ENCODE measurements at regions not wholly inside any gene's neighbourhood (a gene's known extent, or its start where the extent isn't known, plus 50 kb on each side); places are given as distances from the start of the nearest gene placed in this dataset.

GRCh38 chr1:113253590-113253989 lies 136.7 kb upstream of the MAGI3 start (continued):
- TF ChIP-seq ZHX1 (CRISPR knock-in tag; IDR thresholded peaks at IDR 0.05; ENCODE audit: low read depth) = no peak
- no peak for TF ChIP-seq AFF4 (CRISPR knock-in tag; IDR thresholded peaks at IDR 0.05)
- TF ChIP-seq THAP7 (CRISPR knock-in tag; IDR thresholded peaks at IDR 0.05) = no peak
- no peak for TF ChIP-seq GATAD1 (CRISPR knock-in tag; IDR thresholded peaks at IDR 0.05)
- TF ChIP-seq ZNF382 (CRISPR knock-in tag; IDR thresholded peaks at IDR 0.05; ENCODE audit: borderline replicate concordance) = no peak
- no peak for TF ChIP-seq CREBL2 (CRISPR knock-in tag; IDR thresholded peaks at IDR 0.05; ENCODE audit: borderline replicate concordance)
- no peak for TF ChIP-seq ATF4 (CRISPR knock-in tag; IDR thresholded peaks at IDR 0.05)
- TF ChIP-seq THAP9 (CRISPR knock-in tag; IDR thresholded peaks at IDR 0.05; ENCODE audit: borderline replicate concordance) = no peak
- TF ChIP-seq NFKB2 (CRISPR knock-in tag; IDR thresholded peaks at IDR 0.05; ENCODE audit: borderline replicate concordance) = no peak
- TF ChIP-seq ZNF598 (CRISPR knock-in tag; IDR thresholded peaks at IDR 0.05; ENCODE audit: borderline replicate concordance) = no peak
